Panc1 (cell line): ENCODE measurements at regions not wholly inside any gene's neighbourhood (a gene's known extent, or its start where the extent isn't known, plus 50 kb on each side); places are given as distances from the start of the nearest gene placed in this dataset.

ENCODE experiments used
- ATAC-seq: fragments of 200-7000 bp; cut with Tn5 transposase; 2 replicates; pipeline ENCODE4 v1.9.1; 2020; ENCODE audit warnings: mild to moderate bottlenecking, moderate library complexity
- BruUV-seq: library from RNA; stranded (reverse); fragments of 400-500 nt; replicated peaks from 2 replicates; lab custom pipeline; 2021; lab: Mats Ljungman, UMichigan
- CTCF ChIA-PET: fragments of 300-600 bp; sonication (Branson Sonifier 250); formaldehyde crosslinking; loops from one replicate; lab custom pipeline; 2022; ENCODE audit warnings: antibody characterized with exemption; lab: Charles Lee
- POLR2A ChIA-PET: fragments of 300-600 bp; sonication (Branson Sonifier 250); formaldehyde crosslinking; loops from one replicate; lab custom pipeline; 2022; ENCODE audit warnings: antibody characterized with exemption; lab: Charles Lee
- DNase-seq: peaks from one replicate; pipeline ENCODE4 v3.0.0-alpha.2; 2010; ENCODE audit warnings: low read depth, low spot score
- H3K27ac ChIP-seq: 2 replicates; pipeline ENCODE4 v1.5.1; 2011; ENCODE audit warnings: mild to moderate bottlenecking, low read length, inconsistent platforms
- H3K27me3 ChIP-seq: fragments of 200-500 bp; sonication (Bioruptor generic); 2 replicates; pipeline ENCODE4 v1.6.0; 2014; ENCODE audit warnings: low read length, inconsistent platforms; ENCODE audit not compliant: control insufficient read depth, insufficient read depth
- H3K36me3 ChIP-seq: fragments of 200-500 bp; sonication (Bioruptor generic); 2 replicates; pipeline ENCODE4 v1.5.1; 2014; ENCODE audit warnings: inconsistent platforms, mild to moderate bottlenecking, low read length, moderate library complexity; ENCODE audit not compliant: control insufficient read depth, insufficient read depth
- H3K4me1 ChIP-seq: 2 replicates; pipeline ENCODE4 v1.5.1; 2011; ENCODE audit warnings: inconsistent platforms, mild to moderate bottlenecking, low read length, moderate library complexity; ENCODE audit not compliant: control insufficient read depth, insufficient read depth
- H3K4me3 ChIP-seq, 2 experiments: 2 replicates each; pipeline ENCODE4 v1.5.1; 2011 to 2012; ENCODE audit warnings: low read depth in 2 of 2, low read length in 2 of 2, mild to moderate bottlenecking in 2 of 2, inconsistent platforms in 1 of 2, moderate library complexity in 1 of 2
- H3K9me3 ChIP-seq: fragments of 200-500 bp; sonication (Bioruptor generic); 2 replicates; pipeline ENCODE4 v1.5.1; 2014; ENCODE audit warnings: low read depth, mild to moderate bottlenecking, inconsistent platforms, low read length, moderate library complexity; ENCODE audit not compliant: control insufficient read depth, insufficient read depth
- POLR2AphosphoS5 ChIP-seq: IDR thresholded peaks from 2 replicates; pipeline ENCODE4 v1.6.1; 2012; ENCODE audit warnings: mild to moderate bottlenecking, low read depth, low read length, moderate library complexity
- SIN3A ChIP-seq: IDR thresholded peaks from 2 replicates; pipeline ENCODE4 v1.6.1; 2012; ENCODE audit warnings: low read depth, mild to moderate bottlenecking, low read length, moderate library complexity, borderline replicate concordance; ENCODE audit not compliant: insufficient read depth
- TCF7L2 ChIP-seq: IDR thresholded peaks from 2 replicates; pipeline ENCODE4 v1.6.1; 2011; ENCODE audit warnings: mild to moderate bottlenecking, low read depth, low read length, inconsistent platforms
- in situ Hi-C: cut with HindIII; loops from 2 replicates; pipeline ENCODE4 v1.10.0; 2016; ENCODE audit warnings: low sequenced_read_pairs, low pct_unique_long_range_greater_than_20kb
- intact Hi-C: fragments of 100-400 bp; cut with micrococcal nuclease; formaldehyde crosslinking; loops from one replicate; pipeline ENCODE4 v1.10.0; 2022; ENCODE audit not compliant: unreplicated experiment
- TF ChIP-seq, protein P1 (sequence below): fragments of 450-650 bp; IDR thresholded peaks from 2 replicates; pipeline ENCODE4 v1.5.1; 2017; ENCODE audit warnings: mild to moderate bottlenecking
- TF ChIP-seq, protein P2 (sequence below), 2 experiments: IDR thresholded peaks; 2 replicates each; pipeline ENCODE4 v1.6.1; 2011 to 2012; ENCODE audit warnings: low read depth in 2 of 2, control low read depth in 1 of 2, low read length in 1 of 2, mild to moderate bottlenecking in 1 of 2, moderate library complexity in 1 of 2; ENCODE audit not compliant: insufficient read depth in 1 of 2

DNA sequence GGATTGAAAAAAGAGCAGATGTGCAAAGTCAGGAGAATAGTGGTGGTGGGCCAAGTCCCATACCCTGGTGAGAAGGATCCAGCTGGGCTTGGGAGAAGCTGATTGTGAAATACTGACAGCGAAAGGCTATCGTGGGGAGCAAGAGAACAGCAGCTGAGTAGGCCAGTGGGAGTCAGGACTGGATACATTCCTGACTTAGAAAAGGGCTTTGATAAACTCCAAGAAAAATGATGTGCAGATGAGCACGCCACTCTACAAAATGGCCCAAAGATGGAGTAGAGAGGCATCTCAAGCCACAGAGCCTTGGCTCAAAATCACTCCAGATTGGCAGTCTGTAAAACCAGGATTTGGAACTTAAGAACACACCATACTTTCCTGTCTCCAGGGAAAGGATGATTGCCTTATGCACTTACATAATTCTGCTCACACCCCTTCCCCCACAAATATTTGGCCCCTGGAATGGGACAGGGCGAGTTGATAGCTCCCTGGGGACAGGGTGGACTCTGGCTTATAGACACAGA, 578.7 kb downstream of the MAFB start:
- H3K4me3 ChIP-seq = no peak overlapping the region
- CTCF ChIA-PET = no interaction called here
- POLR2A ChIA-PET = no interaction called here
- no peaks in the 10 kb centered on the region; the same call in 1 of the 2 replicates for H3K4me1 ChIP-seq
- in situ Hi-C loops = no loop called here
- DNase-seq (no peak), ATAC-seq (no peak)
- no peaks in the 10 kb centered on the region for H3K36me3 ChIP-seq
- no peaks in the 10 kb centered on the region for H3K27me3 ChIP-seq
- intact Hi-C loops = no loop called here
- H3K9me3 ChIP-seq = no peaks in the 10 kb centered on the region
- TF ChIP-seq, protein P1, sequence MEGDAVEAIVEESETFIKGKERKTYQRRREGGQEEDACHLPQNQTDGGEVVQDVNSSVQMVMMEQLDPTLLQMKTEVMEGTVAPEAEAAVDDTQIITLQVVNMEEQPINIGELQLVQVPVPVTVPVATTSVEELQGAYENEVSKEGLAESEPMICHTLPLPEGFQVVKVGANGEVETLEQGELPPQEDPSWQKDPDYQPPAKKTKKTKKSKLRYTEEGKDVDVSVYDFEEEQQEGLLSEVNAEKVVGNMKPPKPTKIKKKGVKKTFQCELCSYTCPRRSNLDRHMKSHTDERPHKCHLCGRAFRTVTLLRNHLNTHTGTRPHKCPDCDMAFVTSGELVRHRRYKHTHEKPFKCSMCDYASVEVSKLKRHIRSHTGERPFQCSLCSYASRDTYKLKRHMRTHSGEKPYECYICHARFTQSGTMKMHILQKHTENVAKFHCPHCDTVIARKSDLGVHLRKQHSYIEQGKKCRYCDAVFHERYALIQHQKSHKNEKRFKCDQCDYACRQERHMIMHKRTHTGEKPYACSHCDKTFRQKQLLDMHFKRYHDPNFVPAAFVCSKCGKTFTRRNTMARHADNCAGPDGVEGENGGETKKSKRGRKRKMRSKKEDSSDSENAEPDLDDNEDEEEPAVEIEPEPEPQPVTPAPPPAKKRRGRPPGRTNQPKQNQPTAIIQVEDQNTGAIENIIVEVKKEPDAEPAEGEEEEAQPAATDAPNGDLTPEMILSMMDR = no peak
- H3K27ac ChIP-seq = no peak overlapping the region
- BruUV-seq = no TSS peak

DNA sequence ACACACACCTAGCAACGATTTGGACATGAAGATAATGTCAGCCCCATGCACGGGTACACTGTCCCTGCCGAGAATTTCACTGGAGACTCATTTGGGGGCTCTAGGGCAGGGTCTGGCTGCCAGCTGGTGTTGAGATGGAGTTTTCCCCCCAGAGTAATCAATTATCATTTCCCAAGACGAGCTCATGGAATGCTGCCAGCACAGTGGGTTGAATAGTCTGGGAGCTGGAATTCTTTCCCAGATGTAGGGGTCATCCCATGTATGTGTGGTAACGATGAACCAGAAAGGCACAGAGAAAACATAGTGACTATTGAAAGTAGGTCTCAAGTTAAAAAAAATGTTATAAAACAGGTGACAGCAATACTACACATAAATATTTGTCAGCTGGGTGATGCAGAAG, 579.9 kb downstream of the MAFB start:
- BruUV-seq = no TSS peak
- intact Hi-C loops (no loop called here), in situ Hi-C loops (no loop called here)
- Histone ChIP-seq H3K27me3 (no peaks in the 10 kb centered on the region), H3K9me3 (no peaks in the 10 kb centered on the region), H3K27ac (no peak overlapping the region), H3K4me3 (no peak overlapping the region), H3K36me3 (no peaks in the 10 kb centered on the region), H3K4me1 (no peaks in the 10 kb centered on the region; the same call in 1 of the 2 replicates)
- ChIA-PET CTCF (no interaction called here), POLR2A (no interaction called here)
- no peak for DNase-seq
- ATAC-seq = no peak
- TF ChIP-seq SIN3A = no peak
- TF ChIP-seq, protein P1 = no peak
- TF ChIP-seq, protein P2, sequence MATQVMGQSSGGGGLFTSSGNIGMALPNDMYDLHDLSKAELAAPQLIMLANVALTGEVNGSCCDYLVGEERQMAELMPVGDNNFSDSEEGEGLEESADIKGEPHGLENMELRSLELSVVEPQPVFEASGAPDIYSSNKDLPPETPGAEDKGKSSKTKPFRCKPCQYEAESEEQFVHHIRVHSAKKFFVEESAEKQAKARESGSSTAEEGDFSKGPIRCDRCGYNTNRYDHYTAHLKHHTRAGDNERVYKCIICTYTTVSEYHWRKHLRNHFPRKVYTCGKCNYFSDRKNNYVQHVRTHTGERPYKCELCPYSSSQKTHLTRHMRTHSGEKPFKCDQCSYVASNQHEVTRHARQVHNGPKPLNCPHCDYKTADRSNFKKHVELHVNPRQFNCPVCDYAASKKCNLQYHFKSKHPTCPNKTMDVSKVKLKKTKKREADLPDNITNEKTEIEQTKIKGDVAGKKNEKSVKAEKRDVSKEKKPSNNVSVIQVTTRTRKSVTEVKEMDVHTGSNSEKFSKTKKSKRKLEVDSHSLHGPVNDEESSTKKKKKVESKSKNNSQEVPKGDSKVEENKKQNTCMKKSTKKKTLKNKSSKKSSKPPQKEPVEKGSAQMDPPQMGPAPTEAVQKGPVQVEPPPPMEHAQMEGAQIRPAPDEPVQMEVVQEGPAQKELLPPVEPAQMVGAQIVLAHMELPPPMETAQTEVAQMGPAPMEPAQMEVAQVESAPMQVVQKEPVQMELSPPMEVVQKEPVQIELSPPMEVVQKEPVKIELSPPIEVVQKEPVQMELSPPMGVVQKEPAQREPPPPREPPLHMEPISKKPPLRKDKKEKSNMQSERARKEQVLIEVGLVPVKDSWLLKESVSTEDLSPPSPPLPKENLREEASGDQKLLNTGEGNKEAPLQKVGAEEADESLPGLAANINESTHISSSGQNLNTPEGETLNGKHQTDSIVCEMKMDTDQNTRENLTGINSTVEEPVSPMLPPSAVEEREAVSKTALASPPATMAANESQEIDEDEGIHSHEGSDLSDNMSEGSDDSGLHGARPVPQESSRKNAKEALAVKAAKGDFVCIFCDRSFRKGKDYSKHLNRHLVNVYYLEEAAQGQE (IDR thresholded peaks at IDR 0.05; ENCODE audit: insufficient read depth in 1 of 2, low read depth in 2 of 2, low read length in 1 of 2) = no peak
- TF ChIP-seq TCF7L2 = no peak
- TF ChIP-seq POLR2AphosphoS5 = no peak
